ENCODE measurements at regions not wholly inside any gene's neighbourhood (a gene's known extent, or its start where the extent isn't known, plus 50 kb on each side); places are given as distances from the start of the nearest gene placed in this dataset.

DNA sequence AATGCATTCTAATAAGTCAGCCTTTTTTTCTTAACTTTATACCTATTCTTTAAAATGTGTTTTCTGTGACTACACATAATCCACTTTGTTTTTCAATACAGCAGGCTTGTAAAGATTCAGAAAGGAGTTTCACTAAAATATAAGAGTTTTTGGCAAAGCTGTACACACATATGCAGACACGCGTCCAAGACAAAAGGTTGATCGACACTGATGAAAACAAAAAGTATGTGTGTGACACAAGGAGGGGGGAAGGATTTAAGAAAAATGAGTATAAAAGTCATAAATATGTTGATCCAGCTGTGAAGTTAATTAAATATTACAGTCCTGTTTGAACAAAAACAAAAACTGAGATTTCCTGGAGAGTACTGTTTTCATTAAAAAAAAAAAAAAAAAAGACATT, 294.5 kb upstream of the RARB start:
- no peak for DNase-seq
- 84 to 95% methylated on average over 3 of the region's 3 CpGs for WGBS, 2 donors
- no peaks in the 10 kb centered on the region for H3K36me3 ChIP-seq (replicated peaks in 1 of 2; ENCODE audit: insufficient read depth in 1 of 2, low read depth in 2 of 2)
- intact Hi-C loops (cut with DNase I) = no loop called here
- TF ChIP-seq POLR2A (IDR thresholded peaks at IDR 0.05) = no peak
- TF ChIP-seq, protein P1, sequence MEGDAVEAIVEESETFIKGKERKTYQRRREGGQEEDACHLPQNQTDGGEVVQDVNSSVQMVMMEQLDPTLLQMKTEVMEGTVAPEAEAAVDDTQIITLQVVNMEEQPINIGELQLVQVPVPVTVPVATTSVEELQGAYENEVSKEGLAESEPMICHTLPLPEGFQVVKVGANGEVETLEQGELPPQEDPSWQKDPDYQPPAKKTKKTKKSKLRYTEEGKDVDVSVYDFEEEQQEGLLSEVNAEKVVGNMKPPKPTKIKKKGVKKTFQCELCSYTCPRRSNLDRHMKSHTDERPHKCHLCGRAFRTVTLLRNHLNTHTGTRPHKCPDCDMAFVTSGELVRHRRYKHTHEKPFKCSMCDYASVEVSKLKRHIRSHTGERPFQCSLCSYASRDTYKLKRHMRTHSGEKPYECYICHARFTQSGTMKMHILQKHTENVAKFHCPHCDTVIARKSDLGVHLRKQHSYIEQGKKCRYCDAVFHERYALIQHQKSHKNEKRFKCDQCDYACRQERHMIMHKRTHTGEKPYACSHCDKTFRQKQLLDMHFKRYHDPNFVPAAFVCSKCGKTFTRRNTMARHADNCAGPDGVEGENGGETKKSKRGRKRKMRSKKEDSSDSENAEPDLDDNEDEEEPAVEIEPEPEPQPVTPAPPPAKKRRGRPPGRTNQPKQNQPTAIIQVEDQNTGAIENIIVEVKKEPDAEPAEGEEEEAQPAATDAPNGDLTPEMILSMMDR (IDR thresholded peaks at IDR 0.05) = no peak
- H3K4me3 ChIP-seq = no peak overlapping the region
- no peak for ATAC-seq
- no peaks in the 10 kb centered on the region for H3K4me1 ChIP-seq
- no peak overlapping the region for H3K27ac ChIP-seq
- H3K27me3 ChIP-seq = no peaks in the 10 kb centered on the region
- no peaks in the 10 kb centered on the region for H3K9me3 ChIP-seq

- H3K4me3 ChIP-seq = no peak overlapping the region
- 67 to 87% methylated on average over 2 of the region's 2 CpGs for WGBS, 2 donors
- ATAC-seq = no peak
Measured at GRCh38 chr3:25137606-25138005, 290.5 kb upstream of the RARB start.

DNA sequence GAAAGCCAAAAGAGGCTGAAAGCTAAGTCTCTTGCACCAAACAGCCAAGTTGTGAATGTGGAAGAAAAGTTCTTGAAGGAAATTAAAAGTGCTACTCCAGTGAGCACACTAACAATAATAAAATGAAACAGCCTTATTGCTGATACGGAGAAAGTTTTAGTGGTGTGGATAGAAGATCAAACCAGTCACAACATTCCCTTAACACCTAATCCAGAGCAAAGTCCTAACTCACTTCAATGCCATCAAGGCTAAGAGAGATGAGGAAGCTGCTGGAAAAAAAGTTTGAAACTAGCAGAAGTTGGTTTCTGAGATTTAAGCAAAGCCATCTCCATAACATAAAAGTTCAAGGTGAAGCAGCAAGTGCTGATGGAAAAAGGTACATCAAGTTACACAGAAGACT, 288.8 kb upstream of the RARB start:
- TF ChIP-seq POLR2A (IDR thresholded peaks at IDR 0.05) = no peak
- TF ChIP-seq, protein P1 (IDR thresholded peaks at IDR 0.05) = no peak
- DNase-seq (no peak), ATAC-seq (no peak)
- no peaks in the 10 kb centered on the region for H3K4me1 ChIP-seq
- H3K4me3 ChIP-seq = no peak overlapping the region
- WGBS, 2 donors = 74 to 87% methylated on average over 1 of the region's 1 CpG
- intact Hi-C loops (cut with DNase I) = no loop called here
- no peaks in the 10 kb centered on the region for H3K36me3 ChIP-seq (replicated peaks in 1 of 2; ENCODE audit: insufficient read depth in 1 of 2, low read depth in 2 of 2)
- H3K9me3 ChIP-seq = no peaks in the 10 kb centered on the region
- H3K27me3 ChIP-seq = no peaks in the 10 kb centered on the region
- H3K27ac ChIP-seq = no peak overlapping the region

More at GRCh38 chr3:25137606-25138005, 290.5 kb upstream of the RARB start:
- Histone ChIP-seq H3K4me1 (no peaks in the 10 kb centered on the region), H3K9me3 (no peaks in the 10 kb centered on the region), H3K27ac (no peak overlapping the region), H3K36me3 (replicated peaks in 1 of 2; ENCODE audit: insufficient read depth in 1 of 2, low read depth in 2 of 2) (no peaks in the 10 kb centered on the region), H3K27me3 (no peaks in the 10 kb centered on the region)
- no peak for DNase-seq
- intact Hi-C loops (cut with DNase I) = no loop called here
- TF ChIP-seq, protein P1 (IDR thresholded peaks at IDR 0.05) = no peak
- TF ChIP-seq POLR2A (IDR thresholded peaks at IDR 0.05) = no peak

- no peaks in the 10 kb centered on the region for H3K4me1 ChIP-seq
- intact Hi-C loops (cut with DNase I) = no loop called here
- ATAC-seq (no peak), DNase-seq (no peak)
- TF ChIP-seq POLR2A (IDR thresholded peaks at IDR 0.05) = no peak
- TF ChIP-seq, protein P1 (IDR thresholded peaks at IDR 0.05) = no peak
- no peaks in the 10 kb centered on the region for H3K27me3 ChIP-seq
- H3K36me3 ChIP-seq (replicated peaks in 1 of 2; ENCODE audit: insufficient read depth in 1 of 2, low read depth in 2 of 2) = no peaks in the 10 kb centered on the region
- WGBS, 2 donors = 31 to 53% methylated on average over 6 of the region's 6 CpGs
- H3K9me3 ChIP-seq = no peaks in the 10 kb centered on the region
- no peak overlapping the region for H3K4me3 ChIP-seq
- H3K27ac ChIP-seq = no peak overlapping the region
Measured at GRCh38 chr3:25142609-25143355, 285.3 kb upstream of the RARB start.
